ENCODE measurements at regions not wholly inside any gene's neighbourhood (a gene's known extent, or its start where the extent isn't known, plus 50 kb on each side); places are given as distances from the start of the nearest gene placed in this dataset.

DNA sequence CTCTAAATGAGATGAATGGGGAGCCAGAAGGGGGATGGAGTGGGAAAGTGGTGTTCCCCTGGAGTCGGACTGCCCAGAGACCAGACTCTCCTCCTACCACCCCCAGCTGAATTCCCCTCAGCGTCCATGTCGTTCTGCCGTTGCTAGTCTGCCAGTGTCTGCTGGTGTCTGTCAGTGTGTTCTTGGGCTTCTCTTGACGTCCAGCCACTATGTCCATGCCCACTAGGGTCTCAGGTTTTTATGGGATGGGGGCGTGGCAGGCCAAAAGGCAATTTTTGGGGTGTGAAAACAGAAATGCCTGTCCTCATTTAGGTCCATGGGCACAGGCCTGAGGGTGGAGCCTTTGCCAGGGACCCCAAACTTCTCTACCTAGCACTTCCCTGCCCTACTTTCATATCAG is 589.6 kb downstream of the IGSF11 start:
- intact Hi-C loops (cut with DNase I; ENCODE audit: low total_unique reads), result no loop called here
- DNase-seq, result no peak
- TF ChIP-seq POLR2A (IDR thresholded peaks at IDR 0.05) (no peak), POLR2AphosphoS5 (IDR thresholded peaks at IDR 0.05) (no peak), EP300 (IDR thresholded peaks at IDR 0.05) (no peak)
- TF ChIP-seq, protein P1, sequence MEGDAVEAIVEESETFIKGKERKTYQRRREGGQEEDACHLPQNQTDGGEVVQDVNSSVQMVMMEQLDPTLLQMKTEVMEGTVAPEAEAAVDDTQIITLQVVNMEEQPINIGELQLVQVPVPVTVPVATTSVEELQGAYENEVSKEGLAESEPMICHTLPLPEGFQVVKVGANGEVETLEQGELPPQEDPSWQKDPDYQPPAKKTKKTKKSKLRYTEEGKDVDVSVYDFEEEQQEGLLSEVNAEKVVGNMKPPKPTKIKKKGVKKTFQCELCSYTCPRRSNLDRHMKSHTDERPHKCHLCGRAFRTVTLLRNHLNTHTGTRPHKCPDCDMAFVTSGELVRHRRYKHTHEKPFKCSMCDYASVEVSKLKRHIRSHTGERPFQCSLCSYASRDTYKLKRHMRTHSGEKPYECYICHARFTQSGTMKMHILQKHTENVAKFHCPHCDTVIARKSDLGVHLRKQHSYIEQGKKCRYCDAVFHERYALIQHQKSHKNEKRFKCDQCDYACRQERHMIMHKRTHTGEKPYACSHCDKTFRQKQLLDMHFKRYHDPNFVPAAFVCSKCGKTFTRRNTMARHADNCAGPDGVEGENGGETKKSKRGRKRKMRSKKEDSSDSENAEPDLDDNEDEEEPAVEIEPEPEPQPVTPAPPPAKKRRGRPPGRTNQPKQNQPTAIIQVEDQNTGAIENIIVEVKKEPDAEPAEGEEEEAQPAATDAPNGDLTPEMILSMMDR (IDR thresholded peaks at IDR 0.05), result no peak
- H3K4me3 ChIP-seq, result no peak overlapping the region
- WGBS, 5 donors, result 83 to 91% (median 86%) methylated on average over 6 of the region's 6 CpGs
- no peak overlapping the region for H3K27ac ChIP-seq
- no peaks in the 10 kb centered on the region for H3K4me1 ChIP-seq
- H3K27me3 ChIP-seq, result no peaks in the 10 kb centered on the region
- H3K9me3 ChIP-seq, result no peaks in the 10 kb centered on the region
- H3K36me3 ChIP-seq, result no peaks in the 10 kb centered on the region

DNA sequence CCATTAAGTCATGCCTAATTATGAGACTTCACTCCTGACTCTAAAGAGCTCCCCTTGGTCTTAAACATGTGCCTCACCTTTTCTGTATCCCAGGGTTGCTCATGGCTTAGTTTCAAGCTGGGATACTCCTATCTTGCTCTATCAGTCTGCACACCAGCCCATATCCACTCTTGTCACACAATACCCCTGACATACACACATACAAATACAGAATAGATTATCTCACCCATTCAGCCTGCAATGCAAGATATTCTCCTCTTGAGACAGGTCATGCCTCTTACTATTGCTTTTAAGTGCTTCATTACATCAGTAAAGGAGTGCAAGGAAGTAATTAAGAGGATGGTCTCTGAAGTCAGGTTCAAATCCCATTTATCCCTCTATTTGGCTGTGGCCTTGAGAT is 587.3 kb downstream of the IGSF11 start:
- intact Hi-C loops (cut with DNase I; ENCODE audit: low total_unique reads), result no loop called here
- Histone ChIP-seq H3K27me3 (no peaks in the 10 kb centered on the region), H3K27ac (no peak overlapping the region), H3K4me1 (no peaks in the 10 kb centered on the region), H3K36me3 (no peaks in the 10 kb centered on the region), H3K4me3 (no peak overlapping the region), H3K9me3 (peaks cover 0 to 16% (median 11%) of the 10 kb centered on the region in 4 donors)
- DNase-seq, result no peak
- TF ChIP-seq POLR2A (IDR thresholded peaks at IDR 0.05), result no peak
- TF ChIP-seq POLR2AphosphoS5 (IDR thresholded peaks at IDR 0.05), result no peak
- no peak for TF ChIP-seq EP300 (IDR thresholded peaks at IDR 0.05)
- TF ChIP-seq, protein P1 (IDR thresholded peaks at IDR 0.05), result no peak

DNA sequence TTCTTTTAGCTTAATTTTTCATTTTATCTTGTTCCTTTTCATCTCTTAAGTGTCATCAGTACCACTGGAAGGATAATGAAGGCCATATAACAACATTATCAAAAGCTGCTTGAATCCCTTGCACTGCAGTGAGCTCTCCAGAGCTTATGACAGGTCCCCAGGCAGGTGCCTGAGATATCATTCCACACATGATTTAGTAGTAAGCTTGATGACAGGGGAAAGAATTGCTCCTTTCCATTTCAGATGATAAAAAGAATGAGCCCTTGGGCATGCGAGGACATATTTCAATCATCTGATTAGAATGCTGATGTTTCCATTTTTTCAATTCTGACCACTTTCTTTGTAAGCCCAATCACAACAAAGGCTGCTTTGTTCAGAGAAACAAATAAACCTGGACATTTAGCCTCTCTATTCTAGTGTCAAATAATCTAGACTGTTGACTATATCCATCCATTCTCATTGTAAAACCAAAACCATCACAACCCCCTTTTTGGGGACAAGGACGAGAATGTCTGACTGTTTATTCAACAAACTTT is 567.8 kb downstream of the IGSF11 start:
- Histone ChIP-seq H3K9me3 (no peaks in the 10 kb centered on the region), H3K4me1 (no peaks in the 10 kb centered on the region), H3K27me3 (no peaks in the 10 kb centered on the region), H3K36me3 (no peaks in the 10 kb centered on the region), H3K27ac (no peak overlapping the region), H3K4me3 (no peak overlapping the region)
- WGBS, 5 donors, result 51 to 67% (median 65%) methylated on average over 2 of the region's 2 CpGs
- TF ChIP-seq, protein P1 (IDR thresholded peaks at IDR 0.05), result no peak
- no peak for TF ChIP-seq POLR2AphosphoS5 (IDR thresholded peaks at IDR 0.05)
- no peak for TF ChIP-seq POLR2A (IDR thresholded peaks at IDR 0.05)
- no peak for TF ChIP-seq EP300 (IDR thresholded peaks at IDR 0.05)
- DNase-seq, result no peak
- intact Hi-C loops (cut with DNase I; ENCODE audit: low total_unique reads), result no loop called here

DNA sequence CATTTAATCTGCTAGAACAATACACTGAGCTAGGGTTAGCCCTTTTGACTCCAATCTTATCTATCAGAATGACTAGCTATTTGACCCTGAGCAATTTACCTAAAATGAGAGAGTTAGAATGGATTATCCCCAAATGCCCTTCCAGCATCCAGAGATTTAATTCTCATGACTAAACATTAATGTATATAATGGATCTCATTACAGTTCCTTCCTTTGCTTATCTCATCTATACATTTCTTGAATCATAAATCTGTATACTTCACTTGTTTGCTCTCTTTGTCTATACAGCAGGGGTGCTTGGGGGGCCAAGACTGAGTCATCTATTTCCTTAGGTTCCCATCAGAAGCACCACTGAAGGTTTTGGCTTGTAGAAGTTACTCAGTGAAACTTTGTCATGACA is 565.8 kb downstream of the IGSF11 start:
- TF ChIP-seq, protein P1 (IDR thresholded peaks at IDR 0.05), result no peak
- TF ChIP-seq POLR2AphosphoS5 (IDR thresholded peaks at IDR 0.05), result no peak
- no peak for TF ChIP-seq EP300 (IDR thresholded peaks at IDR 0.05)
- TF ChIP-seq POLR2A (IDR thresholded peaks at IDR 0.05), result no peak
- DNase-seq, result no peak
- no peak overlapping the region for H3K27ac ChIP-seq
- H3K9me3 ChIP-seq, result no peaks in the 10 kb centered on the region
- intact Hi-C loops (cut with DNase I; ENCODE audit: low total_unique reads), result no loop called here
- H3K36me3 ChIP-seq, result no peaks in the 10 kb centered on the region
- H3K4me1 ChIP-seq, result no peaks in the 10 kb centered on the region
- H3K27me3 ChIP-seq, result no peaks in the 10 kb centered on the region
- no peak overlapping the region for H3K4me3 ChIP-seq
